ENCODE measurements at regions not wholly inside any gene's neighbourhood (a gene's known extent, or its start where the extent isn't known, plus 50 kb on each side); places are given as distances from the start of the nearest gene placed in this dataset.

DNA sequence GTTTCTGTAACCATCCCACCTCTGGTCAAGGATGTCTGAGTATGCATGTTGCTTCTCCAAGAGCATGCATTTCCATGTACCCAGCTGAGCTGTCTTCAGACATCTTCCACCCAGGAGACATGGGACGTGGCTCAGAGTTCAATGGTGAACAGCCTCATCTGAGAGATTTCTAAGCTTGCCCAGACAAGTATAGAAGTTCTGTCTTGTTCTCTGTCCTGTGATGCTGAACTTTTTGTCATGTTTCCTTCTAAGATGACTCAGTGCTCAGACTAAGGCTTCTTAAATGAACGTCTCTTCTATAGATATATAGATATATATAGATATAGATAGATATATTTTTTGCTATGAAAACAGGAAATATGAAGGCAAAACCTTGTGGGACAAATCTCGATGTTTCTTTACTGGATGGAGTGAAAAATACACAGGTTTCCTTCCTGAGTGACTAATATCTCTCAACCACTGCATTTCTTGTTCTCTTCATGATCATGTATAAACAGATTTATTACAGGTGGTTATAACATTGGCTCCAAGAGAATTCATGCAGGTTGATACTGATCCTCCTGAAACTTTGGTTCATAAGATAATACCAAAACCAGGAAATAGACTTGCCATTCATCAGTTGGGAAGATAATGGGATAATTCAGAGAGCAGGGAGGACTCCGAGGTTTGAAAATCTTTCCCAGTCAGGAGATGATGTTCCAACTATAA is 168.2 kb downstream of the ZNF518B start:
- Histone ChIP-seq H3K79me2 (ENCODE audit: control insufficient read depth, insufficient read depth, low read length) (no peaks in the 10 kb centered on the region), H2AFZ (ENCODE audit: insufficient read depth, low read depth, low read length, poor library complexity, severe bottlenecking) (no peak overlapping the region), H3K4me3 (ENCODE audit: control extremely low read depth in 1 of 5, extremely low read depth in 1 of 5, insufficient read depth in 1 of 5, low read depth in 2 of 5, low read length in 4 of 5) (no peak overlapping the region), H3K9me3 (ENCODE audit: control extremely low read depth in 1 of 3, control insufficient read depth in 2 of 3, insufficient read depth in 1 of 3, low read length in 2 of 3) (no peaks in the 10 kb centered on the region), H3K27ac (ENCODE audit: low read length in 2 of 2) (no peak overlapping the region), H3K4me2 (replicated peaks; ENCODE audit: low read depth, low read length, poor library complexity, severe bottlenecking) (no peak overlapping the region), H3K36me3 (replicated peaks in 1 of 2; ENCODE audit: control extremely low read depth in 1 of 2, control insufficient read depth in 1 of 2, extremely low read depth in 1 of 2, insufficient read depth in 2 of 2, low read length in 1 of 2) (no peaks in the 10 kb centered on the region), H3K27me3 (replicated peaks in 1 of 4; ENCODE audit: control extremely low read depth in 1 of 4, control insufficient read depth in 3 of 4, insufficient read depth in 4 of 4, low read length in 3 of 4) (no peaks in the 10 kb centered on the region), H3K9ac (ENCODE audit: low read length) (no peak overlapping the region), H3K4me1 (ENCODE audit: control insufficient read depth in 2 of 2, insufficient read depth in 2 of 2, low read length in 2 of 2) (no peaks in the 10 kb centered on the region), H4K20me1 (ENCODE audit: control insufficient read depth, insufficient read depth, low read length, poor library complexity, severe bottlenecking) (no peaks in the 10 kb centered on the region)
- H3K4me1 Mint-ChIP-seq: no peaks in the 10 kb centered on the region
- WGBS (ENCODE audit: insufficient coverage): 45% methylated on average over 1 of the region's 4 CpGs
- no peak for TF ChIP-seq EZH2 (IDR thresholded peaks at IDR 0.05; ENCODE audit: borderline replicate concordance, insufficient read depth, low read depth, low read length, poor library complexity, severe bottlenecking)
- TF ChIP-seq, protein P1, sequence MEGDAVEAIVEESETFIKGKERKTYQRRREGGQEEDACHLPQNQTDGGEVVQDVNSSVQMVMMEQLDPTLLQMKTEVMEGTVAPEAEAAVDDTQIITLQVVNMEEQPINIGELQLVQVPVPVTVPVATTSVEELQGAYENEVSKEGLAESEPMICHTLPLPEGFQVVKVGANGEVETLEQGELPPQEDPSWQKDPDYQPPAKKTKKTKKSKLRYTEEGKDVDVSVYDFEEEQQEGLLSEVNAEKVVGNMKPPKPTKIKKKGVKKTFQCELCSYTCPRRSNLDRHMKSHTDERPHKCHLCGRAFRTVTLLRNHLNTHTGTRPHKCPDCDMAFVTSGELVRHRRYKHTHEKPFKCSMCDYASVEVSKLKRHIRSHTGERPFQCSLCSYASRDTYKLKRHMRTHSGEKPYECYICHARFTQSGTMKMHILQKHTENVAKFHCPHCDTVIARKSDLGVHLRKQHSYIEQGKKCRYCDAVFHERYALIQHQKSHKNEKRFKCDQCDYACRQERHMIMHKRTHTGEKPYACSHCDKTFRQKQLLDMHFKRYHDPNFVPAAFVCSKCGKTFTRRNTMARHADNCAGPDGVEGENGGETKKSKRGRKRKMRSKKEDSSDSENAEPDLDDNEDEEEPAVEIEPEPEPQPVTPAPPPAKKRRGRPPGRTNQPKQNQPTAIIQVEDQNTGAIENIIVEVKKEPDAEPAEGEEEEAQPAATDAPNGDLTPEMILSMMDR (IDR thresholded peaks at IDR 0.05): no peak
- POLR2A ChIA-PET: no interaction called here
- H3K9me3 Mint-ChIP-seq (ENCODE audit: insufficient read depth): no peaks in the 10 kb centered on the region
- H3K27me3 Mint-ChIP-seq: peaks cover 18% of the 10 kb centered on the region
- no peak overlapping the region for H3K27ac Mint-ChIP-seq
- no peak for DNase-seq
- ATAC-seq (ENCODE audit: low read depth): no peak
- CTCF ChIA-PET: no interaction called here
- H3K4me3 Mint-ChIP-seq: no peak overlapping the region
- intact Hi-C loops (cut with micrococcal nuclease): no loop called here

DNA sequence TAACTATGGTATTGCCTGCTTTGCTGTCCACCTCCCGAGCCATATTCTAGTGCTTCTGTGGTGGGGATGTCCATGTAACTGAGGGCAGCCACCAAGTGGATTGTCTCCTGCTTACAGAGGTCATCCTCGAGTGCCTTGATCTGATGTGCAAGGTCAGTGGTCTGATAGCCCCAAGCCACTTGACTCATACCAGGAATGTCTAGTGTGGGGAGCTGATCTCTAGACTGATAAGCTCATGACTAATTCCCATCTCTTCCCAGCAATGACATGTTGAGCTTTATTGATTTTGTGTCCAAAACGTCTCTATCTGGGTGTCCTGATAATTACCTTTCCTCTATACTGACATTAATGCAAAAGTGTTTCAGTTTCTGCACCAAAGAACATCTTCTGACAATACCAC is 168.4 kb upstream of the WDR1 start:
- 43% methylated on average over 2 of the region's 3 CpGs for WGBS (ENCODE audit: insufficient coverage)
- H3K4me2 ChIP-seq (replicated peaks; ENCODE audit: low read depth, low read length, poor library complexity, severe bottlenecking): no peak overlapping the region
- no peak overlapping the region for H3K27ac ChIP-seq (ENCODE audit: low read length in 2 of 2)
- H2AFZ ChIP-seq (ENCODE audit: insufficient read depth, low read depth, low read length, poor library complexity, severe bottlenecking): no peak overlapping the region
- H3K9ac ChIP-seq (ENCODE audit: low read length): no peak overlapping the region
- no peaks in the 10 kb centered on the region for H3K27me3 ChIP-seq (replicated peaks in 1 of 4; ENCODE audit: control extremely low read depth in 1 of 4, control insufficient read depth in 3 of 4, insufficient read depth in 4 of 4, low read length in 3 of 4)
- ATAC-seq (ENCODE audit: low read depth): no peak
- Mint-ChIP-seq H3K27ac (no peak overlapping the region), H3K9me3 (ENCODE audit: insufficient read depth) (no peaks in the 10 kb centered on the region), H3K27me3 (peaks cover 14% of the 10 kb centered on the region), H3K4me3 (no peak overlapping the region), H3K4me1 (no peaks in the 10 kb centered on the region)
- intact Hi-C loops (cut with micrococcal nuclease): no loop called here
- no peak overlapping the region for H3K4me3 ChIP-seq (ENCODE audit: control extremely low read depth in 1 of 5, extremely low read depth in 1 of 5, insufficient read depth in 1 of 5, low read depth in 2 of 5, low read length in 4 of 5)
- H3K4me1 ChIP-seq (ENCODE audit: control insufficient read depth in 2 of 2, insufficient read depth in 2 of 2, low read length in 2 of 2): no peaks in the 10 kb centered on the region
- H3K9me3 ChIP-seq (ENCODE audit: control extremely low read depth in 1 of 3, control insufficient read depth in 2 of 3, insufficient read depth in 1 of 3, low read length in 2 of 3): no peaks in the 10 kb centered on the region
- TF ChIP-seq EZH2 (IDR thresholded peaks at IDR 0.05; ENCODE audit: borderline replicate concordance, insufficient read depth, low read depth, low read length, poor library complexity, severe bottlenecking): no peak
- TF ChIP-seq, protein P1 (IDR thresholded peaks at IDR 0.05): no peak
- no peaks in the 10 kb centered on the region for H4K20me1 ChIP-seq (ENCODE audit: control insufficient read depth, insufficient read depth, low read length, poor library complexity, severe bottlenecking)
- DNase-seq: no peak
- ChIA-PET CTCF (no interaction called here), POLR2A (no interaction called here)
- no peaks in the 10 kb centered on the region for H3K79me2 ChIP-seq (ENCODE audit: control insufficient read depth, insufficient read depth, low read length)
- no peaks in the 10 kb centered on the region for H3K36me3 ChIP-seq (replicated peaks in 1 of 2; ENCODE audit: control extremely low read depth in 1 of 2, control insufficient read depth in 1 of 2, extremely low read depth in 1 of 2, insufficient read depth in 2 of 2, low read length in 1 of 2)

Data from B cell (primary cell).